ENCODE measurements at regions not wholly inside any gene's neighbourhood (a gene's known extent, or its start where the extent isn't known, plus 50 kb on each side); places are given as distances from the start of the nearest gene placed in this dataset.

GRCh38 chr4:178602833-178603232, 1160.6 kb upstream of the AGA start:
- TF ChIP-seq CTCF (IDR thresholded peaks at IDR 0.05 in 4 of 5, conservative IDR thresholded peaks at IDR 0.05 in 1 of 5), result no peak
- no peak for TF ChIP-seq POLR2A (IDR thresholded peaks at IDR 0.05)

All from gastrocnemius medialis (tissue), 4 donors.